ENCODE measurements at regions not wholly inside any gene's neighbourhood (a gene's known extent, or its start where the extent isn't known, plus 50 kb on each side); places are given as distances from the start of the nearest gene placed in this dataset.

DNA sequence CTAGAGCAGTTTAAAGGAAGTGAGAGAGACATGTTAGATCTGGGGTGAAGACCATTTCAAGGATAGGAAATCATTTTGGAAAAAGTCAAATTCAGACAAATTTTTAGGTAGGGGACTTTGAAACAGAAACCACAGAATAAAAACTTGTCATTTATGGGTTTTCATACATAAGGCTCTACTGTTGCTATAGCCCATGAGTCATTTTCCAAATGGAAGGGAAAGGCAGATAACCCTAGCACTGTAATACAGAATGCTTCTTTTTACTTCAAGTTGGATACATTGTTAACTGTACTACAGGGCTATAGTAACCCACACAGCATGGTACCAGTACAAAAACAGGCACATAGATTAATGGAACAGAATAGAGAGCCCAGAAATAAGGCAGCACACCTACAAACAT is 455.4 kb downstream of the EBF1 start:
- H3K4me1 Mint-ChIP-seq (ENCODE audit: low read depth): no peaks in the 10 kb centered on the region
- no peak overlapping the region for H3K4me3 Mint-ChIP-seq
- no peaks in the 10 kb centered on the region for H3K36me3 Mint-ChIP-seq
- POLR2A ChIA-PET: no interaction called here
- H3K27me3 Mint-ChIP-seq: no peaks in the 10 kb centered on the region
- intact Hi-C loops (cut with micrococcal nuclease): no loop called here
- DNase-seq: no peak
- no peak overlapping the region for H3K27ac Mint-ChIP-seq
- no peaks in the 10 kb centered on the region for H3K9me3 Mint-ChIP-seq
- CTCF ChIA-PET: no interaction called here

DNA sequence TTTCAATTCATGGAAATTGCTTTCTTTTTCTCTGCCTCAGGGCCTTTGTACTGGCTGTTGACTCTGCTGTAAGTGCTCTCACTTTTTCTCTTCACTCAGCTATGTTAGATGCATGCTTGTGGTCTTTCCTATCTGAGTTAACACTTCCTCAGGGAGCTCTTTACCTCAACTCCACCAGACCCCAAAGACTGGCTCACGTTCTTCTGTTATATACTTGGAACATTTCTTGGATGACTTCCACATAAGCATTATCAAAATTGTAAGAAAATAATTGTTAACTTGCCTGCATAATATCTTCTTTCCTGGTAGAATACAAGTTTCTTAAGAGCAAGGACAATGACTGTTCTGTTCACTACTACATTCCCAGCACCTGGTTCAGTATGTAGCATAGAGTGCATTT is 455.9 kb downstream of the EBF1 start:
- Mint-ChIP-seq H3K4me1 (ENCODE audit: low read depth) (no peaks in the 10 kb centered on the region), H3K36me3 (no peaks in the 10 kb centered on the region)
- POLR2A ChIA-PET: no interaction called here

DNA sequence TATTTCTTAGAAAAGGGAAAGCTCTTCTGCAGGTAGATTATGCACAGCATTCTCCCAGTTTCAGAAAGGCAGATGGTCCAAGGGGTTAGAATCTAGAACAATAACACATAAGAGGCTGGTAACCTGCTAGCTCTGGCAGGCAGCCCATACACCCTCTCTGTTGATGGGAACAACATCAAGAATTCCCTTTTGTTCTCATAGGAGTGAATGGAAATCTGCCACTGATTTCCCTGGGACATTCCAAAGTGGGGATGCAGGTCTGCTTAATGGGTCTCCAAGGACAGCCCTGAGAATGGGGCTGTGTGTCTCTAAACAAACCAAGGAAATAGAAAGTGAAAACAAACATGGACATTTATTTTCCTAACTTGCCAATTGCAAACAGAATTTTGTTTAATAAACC is 456.8 kb downstream of the EBF1 start:
- intact Hi-C loops (cut with micrococcal nuclease): no loop called here
- H3K36me3 Mint-ChIP-seq: no peaks in the 10 kb centered on the region
- H3K9me3 Mint-ChIP-seq: no peaks in the 10 kb centered on the region
- H3K27ac Mint-ChIP-seq: no peak overlapping the region
- H3K27me3 Mint-ChIP-seq: no peaks in the 10 kb centered on the region
- ChIA-PET POLR2A (no interaction called here), CTCF (no interaction called here)
- H3K4me1 Mint-ChIP-seq (ENCODE audit: low read depth): no peaks in the 10 kb centered on the region
- no peak for DNase-seq
- H3K4me3 Mint-ChIP-seq: no peak overlapping the region

More for the DNA sequence above, 455.9 kb downstream of the EBF1 start:
- Mint-ChIP-seq H3K4me3 (no peak overlapping the region), H3K27ac (no peak overlapping the region), H3K9me3 (no peaks in the 10 kb centered on the region), H3K27me3 (no peaks in the 10 kb centered on the region)
- no peak for DNase-seq
- CTCF ChIA-PET: no interaction called here
- intact Hi-C loops (cut with micrococcal nuclease): no loop called here

DNA sequence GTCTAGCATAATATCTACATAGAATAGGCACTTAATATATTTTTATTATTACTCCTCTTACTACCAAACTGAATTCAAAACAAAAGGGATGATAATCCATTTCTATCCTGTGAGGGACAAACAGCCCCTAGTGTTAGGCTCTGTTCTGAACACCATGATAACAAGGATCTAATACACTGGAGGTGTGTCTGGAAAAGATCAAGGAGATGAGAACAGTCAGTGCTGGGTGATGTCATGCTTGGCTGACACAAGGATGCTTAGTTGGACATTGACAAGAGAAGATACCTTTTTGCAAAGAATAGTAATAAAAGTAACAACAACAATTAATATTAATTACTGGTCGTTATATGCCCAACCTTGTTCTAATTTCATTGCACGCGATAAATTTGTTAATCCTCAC is 458.7 kb downstream of the EBF1 start:
- Mint-ChIP-seq H3K27me3 (no peaks in the 10 kb centered on the region), H3K4me1 (ENCODE audit: low read depth) (no peaks in the 10 kb centered on the region)
- POLR2A ChIA-PET: no interaction called here

DNA sequence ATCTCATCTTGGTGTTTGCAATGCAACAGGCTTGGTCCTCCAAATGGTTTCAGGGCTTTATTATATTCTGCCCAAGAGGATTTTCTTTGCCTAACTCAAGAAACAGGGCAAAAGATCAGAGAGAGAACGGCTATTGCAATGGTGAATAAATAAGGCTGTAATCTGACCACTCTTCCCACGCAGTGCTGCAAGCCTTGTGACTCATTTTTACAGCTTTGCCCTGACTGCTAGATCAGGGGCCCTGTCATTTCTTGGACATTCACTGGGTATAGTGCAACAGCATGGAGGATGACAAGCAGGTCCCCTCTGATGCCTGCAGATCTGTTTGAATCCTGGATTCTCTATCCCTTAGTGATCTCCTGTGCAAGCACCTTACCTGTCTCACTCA is 459.1 kb downstream of the EBF1 start:
- intact Hi-C loops (cut with micrococcal nuclease): no loop called here
- DNase-seq: no peak
- Mint-ChIP-seq H3K27ac (no peak overlapping the region), H3K9me3 (no peaks in the 10 kb centered on the region), H3K4me1 (ENCODE audit: low read depth) (no peaks in the 10 kb centered on the region), H3K4me3 (no peak overlapping the region), H3K27me3 (no peaks in the 10 kb centered on the region), H3K36me3 (no peaks in the 10 kb centered on the region)
- POLR2A ChIA-PET: no interaction called here
- CTCF ChIA-PET: no interaction called here

More for the DNA sequence above, 458.7 kb downstream of the EBF1 start:
- Mint-ChIP-seq H3K27ac (no peak overlapping the region), H3K4me3 (no peak overlapping the region), H3K9me3 (no peaks in the 10 kb centered on the region), H3K36me3 (no peaks in the 10 kb centered on the region)
- intact Hi-C loops (cut with micrococcal nuclease): no loop called here
- DNase-seq: no peak
- CTCF ChIA-PET: no interaction called here

DNA sequence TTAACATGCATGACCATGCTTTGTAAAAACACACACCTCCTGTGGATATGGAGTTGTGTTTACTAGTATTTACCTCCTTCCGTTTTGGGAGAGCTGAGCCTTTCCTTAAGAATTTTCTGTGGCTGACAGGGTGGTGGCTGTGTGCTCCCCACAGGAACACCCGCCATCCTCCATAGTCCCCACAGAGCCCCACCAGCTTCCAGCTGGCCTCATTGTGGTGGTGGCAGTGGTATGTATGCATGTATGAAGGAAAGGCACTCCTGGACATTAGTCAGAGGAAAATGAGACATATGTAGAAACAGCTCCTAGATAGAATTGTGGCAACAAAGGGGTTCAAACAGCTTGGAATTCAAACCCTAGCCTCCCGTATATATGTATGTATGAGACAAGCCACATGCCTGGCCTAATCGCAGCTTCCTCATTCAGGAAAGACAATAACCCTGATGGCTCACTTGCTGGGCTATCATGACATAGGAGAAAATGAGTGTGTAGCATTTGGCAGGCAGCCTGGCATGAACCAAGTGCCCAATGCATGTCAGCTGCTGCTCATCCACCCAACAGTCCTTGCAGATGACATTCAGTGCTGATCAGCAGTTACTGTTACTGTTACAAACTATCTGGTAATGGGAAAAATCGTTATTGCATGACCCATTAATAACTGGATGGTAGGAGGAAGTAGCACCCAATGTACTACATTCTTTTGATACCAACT is 459.7 kb downstream of the EBF1 start:
- Mint-ChIP-seq H3K27ac (no peak overlapping the region), H3K4me3 (no peak overlapping the region), H3K4me1 (ENCODE audit: low read depth) (no peaks in the 10 kb centered on the region), H3K27me3 (no peaks in the 10 kb centered on the region), H3K36me3 (no peaks in the 10 kb centered on the region), H3K9me3 (no peaks in the 10 kb centered on the region)
- ChIA-PET CTCF (no interaction called here), POLR2A (no interaction called here)
- no peak for DNase-seq
- intact Hi-C loops (cut with micrococcal nuclease): no loop called here

DNA sequence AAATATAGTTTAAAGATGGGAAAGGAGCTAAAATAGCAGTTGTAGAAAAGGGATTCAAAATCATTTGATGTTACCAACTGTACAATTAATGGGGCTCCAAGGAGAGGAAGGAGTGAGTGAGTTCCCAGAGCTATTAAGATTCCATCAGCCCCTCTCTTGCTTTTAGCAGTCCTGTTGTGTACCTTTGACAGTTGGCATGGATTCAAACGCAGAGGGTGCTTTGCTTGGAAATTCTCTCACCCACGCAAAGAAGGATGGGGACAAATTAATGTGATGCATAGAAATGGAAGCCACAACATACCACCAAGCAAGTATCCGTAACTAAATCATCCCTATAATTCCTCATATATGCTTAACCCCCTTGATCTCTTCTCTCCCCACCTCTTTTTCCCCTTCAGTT is 461.3 kb downstream of the EBF1 start:
- Mint-ChIP-seq H3K36me3 (no peaks in the 10 kb centered on the region), H3K4me3 (no peak overlapping the region), H3K27ac (no peak overlapping the region), H3K4me1 (ENCODE audit: low read depth) (no peaks in the 10 kb centered on the region), H3K27me3 (no peaks in the 10 kb centered on the region), H3K9me3 (no peaks in the 10 kb centered on the region)
- POLR2A ChIA-PET: no interaction called here
- DNase-seq: no peak
- intact Hi-C loops (cut with micrococcal nuclease): no loop called here
- CTCF ChIA-PET: no interaction called here

DNA sequence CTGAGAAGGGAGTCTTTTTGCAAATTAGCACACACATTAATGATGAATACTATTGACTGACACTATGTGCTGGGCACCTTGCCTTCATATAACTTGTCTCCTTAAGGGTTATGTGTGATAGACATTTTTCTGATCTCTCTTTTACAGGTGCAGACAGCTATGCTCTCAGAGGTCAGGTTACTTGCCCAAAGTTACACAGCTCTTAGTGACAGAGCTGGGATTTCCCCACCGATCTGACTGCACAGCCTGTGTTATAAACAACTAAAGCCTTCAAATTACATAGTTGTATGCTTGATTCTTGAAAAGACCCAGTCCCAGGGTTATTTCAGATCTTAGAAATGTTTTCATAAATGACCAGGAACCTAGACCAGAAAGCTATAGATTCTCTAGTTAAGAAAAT is 462.7 kb downstream of the EBF1 start:
- ChIA-PET CTCF (no interaction called here), POLR2A (no interaction called here)
- H3K36me3 Mint-ChIP-seq: no peaks in the 10 kb centered on the region
- H3K9me3 Mint-ChIP-seq: no peaks in the 10 kb centered on the region
- intact Hi-C loops (cut with micrococcal nuclease): no loop called here
- no peaks in the 10 kb centered on the region for H3K27me3 Mint-ChIP-seq
- H3K4me3 Mint-ChIP-seq: no peak overlapping the region
- no peak overlapping the region for H3K27ac Mint-ChIP-seq
- DNase-seq: no peak
- no peaks in the 10 kb centered on the region for H3K4me1 Mint-ChIP-seq (ENCODE audit: low read depth)

DNA sequence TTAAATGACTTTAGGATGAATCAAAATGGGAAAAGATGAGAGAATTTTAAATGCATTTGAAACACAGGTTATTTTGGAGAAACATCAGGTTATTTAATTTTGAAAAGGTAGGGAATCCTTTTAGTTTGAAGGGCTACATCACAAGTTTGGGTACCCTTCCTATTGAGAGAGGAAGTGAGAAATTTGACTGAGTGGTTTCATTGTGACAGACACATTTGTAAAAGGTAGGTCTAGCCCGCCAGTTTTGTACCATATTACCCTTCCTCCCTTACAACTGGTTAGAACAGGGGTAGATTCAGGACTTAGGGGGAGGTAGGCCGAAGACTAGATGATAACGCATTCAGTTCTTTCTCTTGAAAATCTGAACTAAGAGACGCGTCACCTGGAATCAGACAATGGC is 464.2 kb downstream of the EBF1 start:
- POLR2A ChIA-PET: no interaction called here
- Mint-ChIP-seq H3K9me3 (no peaks in the 10 kb centered on the region), H3K4me3 (no peak overlapping the region), H3K36me3 (no peaks in the 10 kb centered on the region), H3K27ac (no peak overlapping the region), H3K4me1 (ENCODE audit: low read depth) (no peaks in the 10 kb centered on the region), H3K27me3 (peaks cover 3% of the 10 kb centered on the region)
- intact Hi-C loops (cut with micrococcal nuclease): no loop called here
- CTCF ChIA-PET: no interaction called here
- no peak for DNase-seq

DNA sequence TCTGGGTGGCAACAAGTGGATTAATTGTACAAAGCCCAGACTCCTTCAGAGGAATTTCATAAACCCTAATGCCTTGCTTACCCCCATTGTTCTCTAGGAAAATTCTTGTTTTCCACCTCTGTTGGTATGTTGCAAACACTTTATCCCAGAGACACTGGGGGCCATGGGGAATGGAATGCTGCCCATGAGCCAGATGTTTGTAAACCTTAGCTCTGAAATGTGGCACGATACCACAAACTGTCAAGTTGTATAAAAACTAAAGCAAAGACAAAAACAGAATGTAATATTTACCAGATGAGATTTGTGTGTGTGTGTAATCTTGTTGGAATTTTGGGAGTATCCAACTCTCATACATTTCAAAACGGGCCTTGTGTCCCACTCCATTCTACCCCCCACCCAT is 465.0 kb downstream of the EBF1 start:
- intact Hi-C loops (cut with micrococcal nuclease): no loop called here
- CTCF ChIA-PET: no interaction called here

DNA sequence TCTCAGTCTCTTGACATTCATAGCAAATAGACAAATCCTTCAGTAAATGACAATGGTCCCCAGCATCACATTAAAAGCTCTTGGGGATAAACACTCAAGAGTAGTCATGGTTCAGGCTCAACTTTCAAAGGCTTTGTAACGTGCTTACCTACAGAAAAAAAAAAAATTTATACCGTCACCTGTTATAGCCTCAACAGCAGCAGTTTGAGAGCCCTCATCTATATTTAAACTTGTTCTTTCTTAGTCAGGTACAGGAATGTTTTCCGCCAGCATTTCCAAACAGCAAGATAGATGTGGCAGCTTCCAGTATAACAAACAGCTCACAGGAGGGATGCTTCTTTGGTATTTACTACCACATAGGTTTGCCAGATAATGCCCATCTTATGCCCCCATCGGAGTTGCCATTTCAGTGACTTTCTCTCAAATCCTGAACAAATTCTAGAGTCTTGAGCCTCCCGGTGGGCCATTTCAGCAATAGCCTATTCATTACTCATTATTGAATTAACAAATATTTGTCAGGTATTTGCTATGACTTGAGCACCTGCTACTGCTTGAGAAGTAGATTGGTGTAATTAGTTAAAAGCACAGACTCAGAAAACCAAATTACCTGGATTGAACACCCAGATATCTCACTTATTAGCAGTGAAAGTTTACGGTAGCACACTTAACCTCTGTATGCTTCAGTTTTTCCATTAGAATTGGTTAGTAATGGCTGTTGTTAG is 470.0 kb downstream of the EBF1 start:
- no peaks in the 10 kb centered on the region for H3K4me1 Mint-ChIP-seq (ENCODE audit: low read depth)
- no peak for DNase-seq
- no peak overlapping the region for H3K27ac Mint-ChIP-seq
- H3K36me3 Mint-ChIP-seq: no peaks in the 10 kb centered on the region
- peaks cover 6% of the 10 kb centered on the region for H3K27me3 Mint-ChIP-seq
- intact Hi-C loops (cut with micrococcal nuclease): no loop called here
- no peak overlapping the region for H3K4me3 Mint-ChIP-seq
- ChIA-PET POLR2A (no interaction called here), CTCF (no interaction called here)
- H3K9me3 Mint-ChIP-seq: no peaks in the 10 kb centered on the region

More for the DNA sequence above, 465.0 kb downstream of the EBF1 start:
- Mint-ChIP-seq H3K27me3 (peaks cover 6% of the 10 kb centered on the region), H3K4me3 (no peak overlapping the region), H3K4me1 (ENCODE audit: low read depth) (no peaks in the 10 kb centered on the region), H3K36me3 (no peaks in the 10 kb centered on the region), H3K9me3 (no peaks in the 10 kb centered on the region), H3K27ac (no peak overlapping the region)
- POLR2A ChIA-PET: no interaction called here
- no peak for DNase-seq

DNA sequence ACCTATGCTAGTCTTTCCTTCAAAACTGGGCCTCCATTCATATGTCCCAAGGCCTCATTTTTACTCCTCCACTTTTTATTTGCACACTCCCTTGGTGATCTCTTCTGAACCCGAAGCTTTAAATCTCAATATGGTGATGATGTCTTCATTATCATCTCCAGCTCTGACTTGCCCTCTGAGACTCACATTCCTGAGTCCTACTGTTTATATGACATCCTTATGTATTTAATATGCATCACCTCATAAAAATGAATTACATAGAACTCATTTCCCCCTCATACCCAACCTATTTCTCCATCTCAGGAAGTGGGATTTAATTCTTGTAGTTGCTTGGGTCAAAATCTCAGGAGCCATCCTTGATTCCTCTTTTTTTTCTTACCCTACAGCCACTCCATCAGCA is 473.0 kb downstream of the EBF1 start:
- no peak for DNase-seq
- no peaks in the 10 kb centered on the region for H3K4me1 Mint-ChIP-seq (ENCODE audit: low read depth)
- no peak overlapping the region for H3K4me3 Mint-ChIP-seq
- CTCF ChIA-PET: no interaction called here
- no peaks in the 10 kb centered on the region for H3K9me3 Mint-ChIP-seq
- peaks cover 6% of the 10 kb centered on the region for H3K27me3 Mint-ChIP-seq
- H3K27ac Mint-ChIP-seq: no peak overlapping the region
- intact Hi-C loops (cut with micrococcal nuclease): no loop called here
- POLR2A ChIA-PET: no interaction called here
- H3K36me3 Mint-ChIP-seq: no peaks in the 10 kb centered on the region

DNA sequence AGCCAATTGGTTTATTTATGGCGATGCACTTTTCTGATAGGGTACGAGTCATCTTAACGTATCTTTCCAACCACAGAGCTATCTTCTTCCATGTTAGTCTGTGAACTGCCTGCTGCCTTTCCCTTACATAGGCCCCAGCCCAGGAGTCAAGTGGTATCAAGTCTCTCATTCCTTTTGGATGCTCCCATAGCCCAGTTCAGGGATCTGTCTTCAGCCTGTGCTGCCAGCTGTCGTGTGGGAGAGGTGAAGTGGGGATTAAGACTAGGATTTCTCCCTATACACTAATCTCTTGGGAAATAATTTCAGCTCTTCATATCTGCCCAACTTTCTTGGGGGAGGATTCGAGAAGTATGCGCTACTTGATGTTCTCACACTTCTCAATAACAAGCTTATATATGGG is 475.7 kb downstream of the EBF1 start:
- Mint-ChIP-seq H3K4me1 (ENCODE audit: low read depth) (no peaks in the 10 kb centered on the region), H3K36me3 (no peaks in the 10 kb centered on the region), H3K27me3 (peaks cover 4% of the 10 kb centered on the region), H3K9me3 (no peaks in the 10 kb centered on the region), H3K27ac (no peak overlapping the region), H3K4me3 (no peak overlapping the region)
- CTCF ChIA-PET: no interaction called here
- POLR2A ChIA-PET: no interaction called here
- no peak for DNase-seq
- intact Hi-C loops (cut with micrococcal nuclease): no loop called here
